ENCODE measurements at regions not wholly inside any gene's neighbourhood (a gene's known extent, or its start where the extent isn't known, plus 50 kb on each side); places are given as distances from the start of the nearest gene placed in this dataset.

DNA sequence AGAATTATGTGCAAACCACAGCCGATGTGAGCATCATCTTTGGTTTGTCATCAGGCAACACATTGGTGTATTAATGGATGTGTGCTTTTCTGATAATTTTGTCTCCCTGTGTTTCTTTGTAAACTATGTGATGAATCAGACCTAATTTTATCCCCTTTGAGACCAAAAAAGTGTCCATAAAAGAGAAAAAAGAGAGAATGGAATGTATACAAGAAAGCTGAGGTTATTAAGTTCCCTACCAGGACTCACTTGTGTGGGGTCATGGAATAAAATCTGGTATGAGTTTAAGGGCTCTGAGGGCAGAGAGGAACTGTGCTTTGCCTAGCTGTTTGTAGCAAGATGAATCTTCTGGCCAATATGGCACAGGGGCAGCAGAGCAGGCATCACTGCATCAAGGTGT lies 239.5 kb upstream of the HAND2 start:
- Histone ChIP-seq H3K4me1 (ENCODE audit: insufficient read depth, low read length) (no peaks in the 10 kb centered on the region), H2BK15ac (ENCODE audit: low read depth, low read length) (no peak overlapping the region), H3K23me2 (ENCODE audit: insufficient read length, low read depth, low read length, poor library complexity, severe bottlenecking) (no peaks in the 10 kb centered on the region), H4K8ac (replicated peaks; ENCODE audit: insufficient read length, low read depth, low read length) (no peak overlapping the region), H2BK12ac (ENCODE audit: insufficient read length, low read depth, low read length) (no peak overlapping the region), H3K4me2 (ENCODE audit: insufficient read depth, insufficient read length, low read length) (no peak overlapping the region), H3K23ac (ENCODE audit: insufficient read length, low read depth, low read length) (no peak overlapping the region), H3T11ph (ENCODE audit: low read length) (no peak overlapping the region), H3K4ac (ENCODE audit: low read depth, low read length) (no peak overlapping the region), H3K14ac (ENCODE audit: insufficient read depth, low read length) (no peak overlapping the region), H3K79me1 (ENCODE audit: insufficient read depth, low read depth, low read length, poor library complexity, severe bottlenecking) (no peaks in the 10 kb centered on the region), H3K27ac (ENCODE audit: insufficient read length, low read depth, low read length) (no peak overlapping the region), H4K91ac (ENCODE audit: insufficient read length, low read depth, low read length) (no peak overlapping the region), H2BK20ac (ENCODE audit: low read depth, low read length, poor library complexity, severe bottlenecking) (no peak overlapping the region), H2BK120ac (ENCODE audit: low read depth, low read length, poor library complexity, severe bottlenecking) (no peak overlapping the region), H3K9me3 (ENCODE audit: control insufficient read depth, low read depth, low read length) (no peaks in the 10 kb centered on the region), H2AK5ac (ENCODE audit: insufficient read length, low read length) (no peak overlapping the region), H2AFZ (ENCODE audit: low read length) (no peak overlapping the region), H3K18ac (ENCODE audit: insufficient read length, low read depth, low read length) (no peak overlapping the region), H3K27me3 (ENCODE audit: insufficient read depth, low read length) (no peaks in the 10 kb centered on the region), H2BK5ac (ENCODE audit: insufficient read length, low read length) (no peak overlapping the region), H3K79me2 (ENCODE audit: insufficient read depth, low read length) (no peaks in the 10 kb centered on the region), H3K9ac (ENCODE audit: extremely low read depth, insufficient read length, low read length) (no peak overlapping the region), H4K20me1 (ENCODE audit: control insufficient read depth, insufficient read depth, insufficient read length) (no peaks in the 10 kb centered on the region), H4K5ac (ENCODE audit: insufficient read length, low read depth, low read length) (no peak overlapping the region), H3K56ac (ENCODE audit: insufficient read length, low read depth, low read length) (no peak overlapping the region)
- Mint-ChIP-seq H3K4me1 (no peaks in the 10 kb centered on the region), H3K36me3 (ENCODE audit: insufficient read depth in 1 of 3, low read depth in 3 of 3) (no peaks in the 10 kb centered on the region; a peak in 1 of 7 replicates), H3K27ac (no peak overlapping the region), H3K9me3 (peaks cover 0 to 5% of the 10 kb centered on the region in 2 experiments; a peak in 1 of 5 replicates), H3K4me3 (no peak overlapping the region), H3K27me3 (ENCODE audit: low read depth) (peaks cover 5% of the 10 kb centered on the region)
- WGBS (ENCODE audit: extremely low coverage, insufficient read length, low lambda C conversion rate) = no CpG with 5 or more reads among the region's 1 CpG
- TF ChIP-seq, protein P1, sequence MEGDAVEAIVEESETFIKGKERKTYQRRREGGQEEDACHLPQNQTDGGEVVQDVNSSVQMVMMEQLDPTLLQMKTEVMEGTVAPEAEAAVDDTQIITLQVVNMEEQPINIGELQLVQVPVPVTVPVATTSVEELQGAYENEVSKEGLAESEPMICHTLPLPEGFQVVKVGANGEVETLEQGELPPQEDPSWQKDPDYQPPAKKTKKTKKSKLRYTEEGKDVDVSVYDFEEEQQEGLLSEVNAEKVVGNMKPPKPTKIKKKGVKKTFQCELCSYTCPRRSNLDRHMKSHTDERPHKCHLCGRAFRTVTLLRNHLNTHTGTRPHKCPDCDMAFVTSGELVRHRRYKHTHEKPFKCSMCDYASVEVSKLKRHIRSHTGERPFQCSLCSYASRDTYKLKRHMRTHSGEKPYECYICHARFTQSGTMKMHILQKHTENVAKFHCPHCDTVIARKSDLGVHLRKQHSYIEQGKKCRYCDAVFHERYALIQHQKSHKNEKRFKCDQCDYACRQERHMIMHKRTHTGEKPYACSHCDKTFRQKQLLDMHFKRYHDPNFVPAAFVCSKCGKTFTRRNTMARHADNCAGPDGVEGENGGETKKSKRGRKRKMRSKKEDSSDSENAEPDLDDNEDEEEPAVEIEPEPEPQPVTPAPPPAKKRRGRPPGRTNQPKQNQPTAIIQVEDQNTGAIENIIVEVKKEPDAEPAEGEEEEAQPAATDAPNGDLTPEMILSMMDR (conservative IDR thresholded peaks at IDR 0.05) = no peak
- no peak for DNase-seq
